Brain pericyte (primary cell): ENCODE measurements at regions not wholly inside any gene's neighbourhood (a gene's known extent, or its start where the extent isn't known, plus 50 kb on each side); places are given as distances from the start of the nearest gene placed in this dataset.

ENCODE experiments used
- DNase-seq: peaks from one replicate; pipeline ENCODE4 v3.0.0-alpha.2; 2012; ENCODE audit warnings: low read depth, low spot score

GRCh38 chr1:22285549-22286396, 142.9 kb upstream of the WNT4 start:
- peak; percentile 44 for DNase-seq

GRCh38 chr1:22286491-22286890, 143.6 kb upstream of the WNT4 start:
- no peak for DNase-seq

- DNase-seq = no peak
These were observed 144.4 kb upstream of the WNT4 start for GRCh38 chr1:22287273-22287672.

GRCh38 chr1:22287946-22288520, 145.1 kb upstream of the WNT4 start:
- no peak for DNase-seq

- DNase-seq = no peak
These were observed 145.8 kb upstream of the WNT4 start for GRCh38 chr1:22288593-22289241.

GRCh38 chr1:22289307-22289995, 146.6 kb upstream of the WNT4 start:
- DNase-seq = no peak

- DNase-seq = no peak
These were observed 147.3 kb upstream of the WNT4 start for GRCh38 chr1:22290157-22290556.

- no peak for DNase-seq
These were observed 147.7 kb upstream of the WNT4 start for GRCh38 chr1:22290611-22291010.

GRCh38 chr1:22291057-22291456, 148.2 kb upstream of the WNT4 start:
- DNase-seq = no peak

- DNase-seq = no peak
These were observed 148.6 kb upstream of the WNT4 start for GRCh38 chr1:22291494-22291893.

GRCh38 chr1:22292011-22292788, 149.3 kb upstream of the WNT4 start:
- DNase-seq = no peak

GRCh38 chr1:22295396-22295795, 152.5 kb upstream of the WNT4 start:
- no peak for DNase-seq

GRCh38 chr1:22295856-22296255, 153.0 kb upstream of the WNT4 start:
- no peak for DNase-seq

GRCh38 chr1:22296701-22297591, 154.0 kb upstream of the WNT4 start:
- DNase-seq = no peak

GRCh38 chr1:22297999-22298398, 153.7 kb upstream of the ZBTB40 start:
- no peak for DNase-seq

- DNase-seq = no peak
These were observed 147.8 kb upstream of the ZBTB40 start for GRCh38 chr1:22303816-22304215.

GRCh38 chr1:22309572-22309971, 142.1 kb upstream of the ZBTB40 start:
- no peak for DNase-seq

GRCh38 chr1:22311461-22311860, 140.2 kb upstream of the ZBTB40 start:
- DNase-seq = no peak

GRCh38 chr1:22313321-22313720, 138.3 kb upstream of the ZBTB40 start:
- DNase-seq = no peak

- DNase-seq = no peak
These were observed 136.9 kb upstream of the ZBTB40 start for GRCh38 chr1:22314706-22315105.
